Cardiac muscle cell (in vitro differentiated cells and primary cell): ENCODE measurements at regions not wholly inside any gene's neighbourhood (a gene's known extent, or its start where the extent isn't known, plus 50 kb on each side); places are given as distances from the start of the nearest gene placed in this dataset.
"Not testable (repeated sequence)": the region's sequence is repeated elsewhere in the genome, so short reads cannot be mapped to it uniquely, and the experiment has no call there.

Experiments used
- DNase-seq, 2 donors: peaks; one replicate each; pipeline versions ENCODE4 v3.0.0 to v3.0.0-alpha.2; 2010 to 2017; ENCODE audit warnings: low read depth in 1 of 2, low spot score in 1 of 2
- H3K27ac ChIP-seq: fragments of 200-600 bp; sonication (generic); 2 replicates; pipeline ENCODE4 v1.5.1; 2016
- H3K27me3 ChIP-seq: fragments of 200-600 bp; sonication (generic); 2 replicates; pipeline ENCODE4 v1.6.0; 2016; ENCODE audit warnings: control low read depth
- H3K36me3 ChIP-seq: fragments of 200-600 bp; sonication (generic); 2 replicates; pipeline ENCODE4 v1.5.1; 2016; ENCODE audit warnings: control low read depth
- H3K4me1 ChIP-seq: fragments of 200-600 bp; sonication (generic); 2 replicates; pipeline ENCODE4 v1.8.1; 2017; ENCODE audit warnings: low read depth, mild to moderate bottlenecking, mixed run types
- H3K4me3 ChIP-seq: fragments of 200-600 bp; sonication (generic); 2 replicates; pipeline ENCODE4 v1.5.1; 2016; ENCODE audit warnings: mild to moderate bottlenecking
- H3K9me3 ChIP-seq: fragments of 200-600 bp; sonication (generic); 2 replicates; pipeline ENCODE4 v1.5.1; 2017; ENCODE audit warnings: low read depth, mild to moderate bottlenecking, control low read depth
- CTCF ChIP-seq: IDR thresholded peaks from 2 replicates; pipeline ENCODE4 v1.5.1; 2012; ENCODE audit warnings: low read depth, mild to moderate bottlenecking, low read length

DNA sequence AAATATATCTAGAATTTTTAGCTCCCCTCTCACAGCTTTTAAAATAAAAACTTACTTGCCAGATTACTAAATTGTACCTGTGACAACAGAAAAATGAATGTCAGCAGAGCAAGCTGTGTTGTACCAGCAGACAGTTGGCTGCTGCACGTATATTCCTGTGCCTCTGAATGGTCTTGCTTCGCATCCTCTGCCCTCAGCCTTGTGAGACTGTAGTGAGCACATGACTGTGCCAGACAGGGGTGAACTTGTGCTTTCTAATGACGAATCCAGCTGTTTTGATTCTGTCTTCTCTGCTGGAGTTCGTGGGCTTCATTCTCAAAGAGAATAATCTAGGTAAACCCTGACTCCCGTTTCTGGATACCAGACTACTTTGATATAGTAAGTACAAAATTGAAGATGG, 58.3 kb upstream of the FRMD6 start:
- DNase-seq: peak in 1 of 2 donors; percentile 55

DNA sequence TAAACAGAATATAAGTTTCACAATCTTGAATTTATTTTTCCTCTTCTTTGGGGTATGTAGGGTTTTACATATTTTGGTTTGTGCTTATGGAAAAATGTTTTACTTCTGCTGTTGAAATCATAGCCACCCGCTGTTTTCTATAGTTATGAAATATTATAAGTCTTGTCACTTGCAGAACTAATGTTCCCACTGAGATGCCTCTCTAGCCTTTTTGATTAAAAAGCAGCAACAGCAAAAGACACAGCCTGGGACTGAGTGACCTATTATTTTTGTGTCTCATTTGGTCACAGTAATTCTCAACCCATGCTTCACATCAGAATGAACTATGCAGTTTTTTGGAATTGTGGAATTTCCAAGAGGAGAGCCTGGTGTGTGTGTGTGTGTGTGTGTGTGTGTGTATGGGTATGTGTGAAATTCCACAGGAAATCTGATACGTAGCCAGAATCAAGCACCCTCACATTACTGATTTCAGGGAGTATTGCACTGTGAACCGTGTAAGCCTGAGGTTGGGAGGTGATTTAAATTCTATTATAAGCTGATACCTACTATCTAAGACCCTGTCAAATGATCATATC, 55.7 kb upstream of the FRMD6 start:
- H3K36me3 ChIP-seq: no peaks in the 10 kb centered on the region
- H3K9me3 ChIP-seq: no peaks in the 10 kb centered on the region
- no peak for TF ChIP-seq CTCF
- H3K27me3 ChIP-seq: no peaks in the 10 kb centered on the region
- H3K27ac ChIP-seq: no peak overlapping the region
- H3K4me3 ChIP-seq: no peak overlapping the region
- H3K4me1 ChIP-seq: peaks cover 6% of the 10 kb centered on the region
- DNase-seq: peak in 1 of 2 donors; percentile 29

More for the DNA sequence above, 58.3 kb upstream of the FRMD6 start:
- H3K27ac ChIP-seq: no peak overlapping the region
- H3K4me1 ChIP-seq: peaks cover 6% of the 10 kb centered on the region
- H3K36me3 ChIP-seq: no peaks in the 10 kb centered on the region
- no peak for TF ChIP-seq CTCF
- no peaks in the 10 kb centered on the region for H3K9me3 ChIP-seq
- no peaks in the 10 kb centered on the region for H3K27me3 ChIP-seq
- no peak overlapping the region for H3K4me3 ChIP-seq

- H3K4me3 ChIP-seq: no peak overlapping the region
- peaks cover 6% of the 10 kb centered on the region for H3K4me1 ChIP-seq
- H3K9me3 ChIP-seq: no peaks in the 10 kb centered on the region
- DNase-seq: peak in 1 of 2 donors; percentile 27
- no peaks in the 10 kb centered on the region for H3K27me3 ChIP-seq
- H3K27ac ChIP-seq: no peak overlapping the region
- TF ChIP-seq CTCF: no peak
- H3K36me3 ChIP-seq: no peaks in the 10 kb centered on the region
Observed at GRCh38 chr14:51596488-51597117, 55.1 kb upstream of the FRMD6 start.

DNA sequence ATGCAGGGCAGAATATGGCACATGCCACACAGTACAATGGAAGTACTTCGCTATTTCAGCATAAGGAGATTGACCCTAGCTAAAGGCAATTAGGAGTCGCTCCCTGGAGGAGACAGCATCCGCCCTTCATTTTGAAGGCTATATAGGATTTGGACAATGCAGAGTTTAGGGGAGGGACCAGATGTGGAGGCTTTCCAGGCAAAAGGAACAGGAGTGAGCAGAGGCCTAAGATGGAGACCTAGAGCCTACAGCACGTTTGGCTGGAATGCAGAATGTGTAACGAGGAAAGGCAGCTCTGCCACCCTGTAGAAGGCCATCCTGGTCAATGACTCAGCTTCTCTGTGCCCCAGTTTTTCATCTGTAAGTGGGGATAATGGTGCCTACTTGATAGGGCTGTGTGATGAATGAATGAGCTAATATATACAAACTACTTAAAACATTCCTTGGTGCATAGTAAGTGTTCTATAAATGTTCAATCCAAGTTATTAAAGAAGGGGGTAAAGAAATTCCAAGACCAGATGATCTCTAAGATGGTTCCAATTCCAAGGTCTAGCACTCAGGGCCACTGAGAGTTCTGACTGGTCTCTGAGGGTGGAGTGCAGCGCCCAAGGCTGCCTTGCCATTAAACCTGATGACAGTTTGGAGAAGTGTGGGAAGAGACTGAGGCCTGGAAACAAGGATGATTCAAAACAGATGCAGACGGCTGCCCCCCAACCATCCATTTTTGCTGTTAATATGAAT, 54.3 kb upstream of the FRMD6 start:
- TF ChIP-seq CTCF: no peak
- H3K4me3 ChIP-seq: no peak overlapping the region
- no peak overlapping the region for H3K27ac ChIP-seq
- DNase-seq: no peak
- no peaks in the 10 kb centered on the region for H3K27me3 ChIP-seq
- no peaks in the 10 kb centered on the region for H3K36me3 ChIP-seq
- no peaks in the 10 kb centered on the region for H3K9me3 ChIP-seq
- H3K4me1 ChIP-seq: peaks cover 6% of the 10 kb centered on the region

- not testable (repeated sequence) for H3K27me3 ChIP-seq, H3K4me1 ChIP-seq, H3K4me3 ChIP-seq, H3K9me3 ChIP-seq, H3K27ac ChIP-seq, H3K36me3 ChIP-seq
- peak in 1 of 2 donors; percentile 53 for DNase-seq
Observed at GRCh38 chr14:51598924-51599600, 52.6 kb upstream of the FRMD6 start.

GRCh38 chr14:51600658-51601057, 51.1 kb upstream of the FRMD6 start:
- no peaks in the 10 kb centered on the region for H3K9me3 ChIP-seq
- H3K4me3 ChIP-seq: no peak overlapping the region
- no peaks in the 10 kb centered on the region for H3K36me3 ChIP-seq
- peaks cover 6% of the 10 kb centered on the region for H3K4me1 ChIP-seq
- TF ChIP-seq CTCF: no peak
- no peaks in the 10 kb centered on the region for H3K27me3 ChIP-seq
- no peak for DNase-seq
- no peak overlapping the region for H3K27ac ChIP-seq
